ENCODE measurements at regions not wholly inside any gene's neighbourhood (a gene's known extent, or its start where the extent isn't known, plus 50 kb on each side); places are given as distances from the start of the nearest gene placed in this dataset.

- Histone ChIP-seq H3K27me3 (replicated peaks) (no peaks in the 10 kb centered on the region), H3K36me3 (replicated peaks) (no peaks in the 10 kb centered on the region), H3K27ac (no peak overlapping the region), H3K4me3 (ENCODE audit: low read depth, low read length) (no peak overlapping the region)
- in situ Hi-C loops (cut with HindIII; ENCODE audit: low pct_ligation_motif_present, low sequenced_read_pairs): no loop called here
- no peak for DNase-seq
- TF ChIP-seq CTCF (IDR thresholded peaks at IDR 0.05; ENCODE audit: low read depth, low read length, missing control alignments): no peak
Observed at GRCh38 chr4:187364401-187364800, 631.2 kb upstream of the ZFP42 start.

- no peak for TF ChIP-seq CTCF (IDR thresholded peaks at IDR 0.05; ENCODE audit: low read depth, low read length, missing control alignments)
- in situ Hi-C loops (cut with HindIII; ENCODE audit: low pct_ligation_motif_present, low sequenced_read_pairs): no loop called here
- no peak overlapping the region for H3K4me3 ChIP-seq (ENCODE audit: low read depth, low read length)
- no peaks in the 10 kb centered on the region for H3K36me3 ChIP-seq (replicated peaks)
- H3K27me3 ChIP-seq (replicated peaks): no peaks in the 10 kb centered on the region
- no peak overlapping the region for H3K27ac ChIP-seq
- no peak for DNase-seq
Observed at GRCh38 chr4:187364851-187365250, 630.7 kb upstream of the ZFP42 start.

- Histone ChIP-seq H3K27me3 (replicated peaks) (no peaks in the 10 kb centered on the region), H3K4me3 (ENCODE audit: low read depth, low read length) (no peak overlapping the region), H3K36me3 (replicated peaks) (no peaks in the 10 kb centered on the region), H3K27ac (no peak overlapping the region)
- in situ Hi-C loops (cut with HindIII; ENCODE audit: low pct_ligation_motif_present, low sequenced_read_pairs): no loop called here
- DNase-seq: no peak
- TF ChIP-seq CTCF (IDR thresholded peaks at IDR 0.05; ENCODE audit: low read depth, low read length, missing control alignments): no peak
Observed at GRCh38 chr4:187366530-187366929, 629.0 kb upstream of the ZFP42 start.

- Histone ChIP-seq H3K4me3 (ENCODE audit: low read depth, low read length) (no peak overlapping the region), H3K36me3 (replicated peaks) (no peaks in the 10 kb centered on the region), H3K27ac (no peak overlapping the region), H3K27me3 (replicated peaks) (no peaks in the 10 kb centered on the region)
- in situ Hi-C loops (cut with HindIII; ENCODE audit: low pct_ligation_motif_present, low sequenced_read_pairs): no loop called here
- DNase-seq: no peak
- TF ChIP-seq CTCF (IDR thresholded peaks at IDR 0.05; ENCODE audit: low read depth, low read length, missing control alignments): no peak
Observed at GRCh38 chr4:187370918-187371317, 624.7 kb upstream of the ZFP42 start.

- no peak for TF ChIP-seq CTCF (IDR thresholded peaks at IDR 0.05; ENCODE audit: low read depth, low read length, missing control alignments)
- H3K4me3 ChIP-seq (ENCODE audit: low read depth, low read length): no peak overlapping the region
- in situ Hi-C loops (cut with HindIII; ENCODE audit: low pct_ligation_motif_present, low sequenced_read_pairs): no loop called here
- no peaks in the 10 kb centered on the region for H3K27me3 ChIP-seq (replicated peaks)
- no peak overlapping the region for H3K27ac ChIP-seq
- no peak for DNase-seq
- no peaks in the 10 kb centered on the region for H3K36me3 ChIP-seq (replicated peaks)
Observed at GRCh38 chr4:187378441-187378840, 617.1 kb upstream of the ZFP42 start.

- no peaks in the 10 kb centered on the region for H3K36me3 ChIP-seq (replicated peaks)
- no peak overlapping the region for H3K27ac ChIP-seq
- in situ Hi-C loops (cut with HindIII; ENCODE audit: low pct_ligation_motif_present, low sequenced_read_pairs): no loop called here
- H3K4me3 ChIP-seq (ENCODE audit: low read depth, low read length): no peak overlapping the region
- peak; percentile 4 for DNase-seq
- H3K27me3 ChIP-seq (replicated peaks): no peaks in the 10 kb centered on the region
- TF ChIP-seq CTCF (IDR thresholded peaks at IDR 0.05; ENCODE audit: low read depth, low read length, missing control alignments): peak; percentile 59
Observed at GRCh38 chr4:187380181-187380581, 615.4 kb upstream of the ZFP42 start.
